ENCODE measurements at regions not wholly inside any gene's neighbourhood (a gene's known extent, or its start where the extent isn't known, plus 50 kb on each side); places are given as distances from the start of the nearest gene placed in this dataset.

GRCh38 chr14:30796707-30797106 is 77.7 kb upstream of the COCH start:
- no peak for TF ChIP-seq CTCF (conservative IDR thresholded peaks at IDR 0.05; ENCODE audit: low read length)
- TF ChIP-seq EZH2phosphoT487 (IDR thresholded peaks at IDR 0.05; ENCODE audit: borderline replicate concordance, low read depth, low read length), result no peak

All from OCI-LY7 (cell line).